Sigmoid colon (tissue), 6 donors: ENCODE measurements at regions not wholly inside any gene's neighbourhood (a gene's known extent, or its start where the extent isn't known, plus 50 kb on each side); places are given as distances from the start of the nearest gene placed in this dataset.
"Not testable (repeated sequence)": the region's sequence is repeated elsewhere in the genome, so short reads cannot be mapped to it uniquely, and the experiment has no call there.

Experiments used
- DNase-seq: peaks from one replicate; pipeline ENCODE4 v3.0.0-alpha.2; 2019
- H3K27ac ChIP-seq, 4 donors: fragments of 200-600 bp; sonication (generic); one replicate each; pipeline ENCODE4 v1.5.1; 2016 to 2019; ENCODE audit warnings: mild to moderate bottlenecking in 1 of 4
- H3K27me3 ChIP-seq, 3 donors: fragments of 200-600 bp; sonication (generic); one replicate each; pipeline ENCODE4 v1.5.1; 2019; ENCODE audit warnings: mild to moderate bottlenecking in 1 of 3
- H3K36me3 ChIP-seq, 4 donors: fragments of 200-600 bp; sonication (generic); one replicate each; pipeline ENCODE4 v1.5.1; 2016 to 2019
- H3K4me1 ChIP-seq, 4 donors: fragments of 200-600 bp; sonication (generic); one replicate each; pipeline ENCODE4 v1.5.1; 2017 to 2019
- H3K4me3 ChIP-seq, 4 donors: fragments of 200-600 bp; sonication (generic); one replicate each; pipeline ENCODE4 v1.5.1; 2017 to 2019; ENCODE audit warnings: mild to moderate bottlenecking in 2 of 4, moderate library complexity in 1 of 4
- H3K9me3 ChIP-seq, 4 donors: fragments of 200-600 bp in 3 of 4; sonication (generic) in 3 of 4; one replicate each; pipeline versions ENCODE4 v1.5.1 to v1.6.1; 2013 to 2019
- CTCF ChIP-seq, 4 experiments: fragments of 450-650 bp in 3 of 4; fragments of 200-600 bp in 1 of 4; IDR thresholded peaks; one replicate each; pipeline ENCODE4 v1.5.1; 2016 to 2019; ENCODE audit warnings: antibody characterized with exemption in 4 of 4, mild to moderate bottlenecking in 3 of 4, moderate library complexity in 2 of 4
- EP300 ChIP-seq, 4 donors: sonication (generic); formaldehyde crosslinking; IDR thresholded peaks; one replicate each; pipeline ENCODE4 v1.6.1; 2017; ENCODE audit warnings: antibody characterized with exemption in 4 of 4
- POLR2A ChIP-seq, 2 donors: fragments of 450-650 bp; IDR thresholded peaks; one replicate each; pipeline ENCODE4 v1.6.1; 2016; ENCODE audit warnings: antibody characterized with exemption in 2 of 2, mild to moderate bottlenecking in 2 of 2, moderate library complexity in 2 of 2
- POLR2AphosphoS5 ChIP-seq, 4 donors: sonication (generic); formaldehyde crosslinking; IDR thresholded peaks; one replicate each; pipeline ENCODE4 v1.6.1; 2017; ENCODE audit warnings: antibody characterized with exemption in 4 of 4
- WGBS, 2 donors: extraction: QIAGEN DNeasy Blood & Tissue Kit; methylation state at CpG; one replicate each; pipeline ENCODE4 v1.1.7; 2013; 5-methylcytosine and 5-hydroxymethylcytosine counted together
- intact Hi-C: fragments of 100-400 bp; cut with DNase I; formaldehyde crosslinking; loops from one replicate; pipeline ENCODE4 v1.15.1; 2023
- donor health status: healthy with polysubstance abuse.
- donor health status: healthy.

- Histone ChIP-seq H3K4me3 (no peak overlapping the region), H3K9me3 (peaks cover 0 to 2% (median 0%) of the 10 kb centered on the region in 4 donors), H3K4me1 (no peaks in the 10 kb centered on the region), H3K27me3 (no peaks in the 10 kb centered on the region), H3K36me3 (no peaks in the 10 kb centered on the region), H3K27ac (no peak overlapping the region)
- TF ChIP-seq CTCF (IDR thresholded peaks at IDR 0.05) (no peak), POLR2A (IDR thresholded peaks at IDR 0.05) (no peak), POLR2AphosphoS5 (IDR thresholded peaks at IDR 0.05) (no peak), EP300 (IDR thresholded peaks at IDR 0.05) (no peak)
- intact Hi-C loops: no loop called here
- DNase-seq: no peak
- WGBS, 2 donors: 61 to 87% methylated on average over 7 of the region's 7 CpGs
Observed at GRCh38 chr9:25733336-25733982, 55.2 kb upstream of the TUSC1 start.

- intact Hi-C loops, DNase-seq: not testable (repeated sequence)
Observed at GRCh38 chr9:25731895-25732794, 53.9 kb upstream of the TUSC1 start.

More at GRCh38 chr9:25731895-25732794, 53.9 kb upstream of the TUSC1 start:
- H3K27me3 ChIP-seq, H3K27ac ChIP-seq, H3K9me3 ChIP-seq, H3K4me3 ChIP-seq, H3K36me3 ChIP-seq, H3K4me1 ChIP-seq: not testable (repeated sequence)
- WGBS, 2 donors: 93 to 94% methylated on average over 19 of the region's 19 CpGs
